GM19328 (cell line): ENCODE measurements at regions not wholly inside any gene's neighbourhood (a gene's known extent, or its start where the extent isn't known, plus 50 kb on each side); places are given as distances from the start of the nearest gene placed in this dataset.

ENCODE experiments used
- ATAC-seq: cut with Tn5 transposase; IDR thresholded peaks from one replicate; pipeline ENCODE4 v1.9.1; 2021; ENCODE audit warnings: mild to moderate bottlenecking, moderate library complexity; ENCODE audit not compliant: unreplicated experiment

- no peak for ATAC-seq
Measured at GRCh38 chr9:107198718-107199117, 84.4 kb upstream of the RAD23B start.

DNA sequence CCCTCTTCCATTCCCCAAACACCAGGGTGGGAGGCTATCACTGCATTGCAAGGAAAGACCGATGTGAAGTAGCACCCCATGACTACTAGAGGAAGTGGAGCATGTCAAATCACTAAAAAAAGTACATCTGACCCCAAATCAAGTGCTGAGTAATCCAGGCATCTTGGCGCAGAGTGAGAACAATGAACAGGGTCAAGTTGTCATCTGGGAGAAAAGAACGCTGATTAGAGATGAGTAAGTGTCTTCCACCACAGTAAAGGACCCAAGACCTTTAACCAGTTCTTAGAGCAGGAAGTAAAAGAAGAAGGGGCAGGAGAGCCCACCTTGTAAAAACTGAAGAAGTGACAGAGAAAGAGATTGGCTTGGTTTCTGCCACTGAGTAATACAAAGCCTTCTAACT, 75.0 kb upstream of the RAD23B start:
- no peak for ATAC-seq

DNA sequence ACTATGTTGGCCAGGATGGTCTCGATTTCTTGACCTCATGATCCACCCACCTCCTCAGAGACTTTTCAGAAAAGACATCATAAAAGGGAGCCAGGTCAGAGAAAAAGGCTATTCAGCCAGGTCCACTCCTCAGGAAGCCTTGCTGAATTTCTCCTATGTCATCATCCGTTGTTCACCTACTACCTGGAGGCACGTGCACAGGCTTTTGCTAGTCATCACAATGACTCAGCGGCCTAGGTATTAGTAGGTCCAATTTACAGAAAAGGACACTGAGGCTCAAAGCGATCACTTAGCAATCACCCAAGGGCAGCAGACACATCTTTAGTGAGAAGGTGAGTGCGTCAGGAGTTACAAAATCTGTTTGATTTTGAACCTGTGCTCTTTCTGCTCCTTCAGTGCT, 72.3 kb upstream of the RAD23B start:
- ATAC-seq = no peak

GRCh38 chr9:107211284-107211923, 71.7 kb upstream of the RAD23B start:
- ATAC-seq = no peak

DNA sequence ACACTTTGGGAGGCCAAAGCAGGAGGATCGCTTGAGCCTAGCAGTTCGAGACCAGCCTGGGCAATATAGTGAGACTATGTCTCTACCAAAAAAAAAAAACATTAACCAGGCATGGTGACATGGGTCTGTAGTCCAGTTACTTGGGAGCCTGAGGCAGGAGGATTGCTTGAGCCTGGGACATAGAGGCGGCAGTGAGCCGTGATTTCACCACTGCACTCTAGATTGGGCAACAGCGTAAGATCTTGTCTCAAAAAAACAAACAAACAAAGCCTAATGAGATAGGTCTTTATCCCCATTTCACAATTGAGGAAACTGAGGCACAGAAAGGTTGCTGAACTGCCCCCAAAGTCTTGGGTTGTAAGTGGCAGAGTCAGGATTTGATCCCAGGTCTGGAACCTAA, 70.5 kb upstream of the RAD23B start:
- ATAC-seq = no peak

GRCh38 chr9:107213080-107213479, 70.0 kb upstream of the RAD23B start:
- no peak for ATAC-seq

DNA sequence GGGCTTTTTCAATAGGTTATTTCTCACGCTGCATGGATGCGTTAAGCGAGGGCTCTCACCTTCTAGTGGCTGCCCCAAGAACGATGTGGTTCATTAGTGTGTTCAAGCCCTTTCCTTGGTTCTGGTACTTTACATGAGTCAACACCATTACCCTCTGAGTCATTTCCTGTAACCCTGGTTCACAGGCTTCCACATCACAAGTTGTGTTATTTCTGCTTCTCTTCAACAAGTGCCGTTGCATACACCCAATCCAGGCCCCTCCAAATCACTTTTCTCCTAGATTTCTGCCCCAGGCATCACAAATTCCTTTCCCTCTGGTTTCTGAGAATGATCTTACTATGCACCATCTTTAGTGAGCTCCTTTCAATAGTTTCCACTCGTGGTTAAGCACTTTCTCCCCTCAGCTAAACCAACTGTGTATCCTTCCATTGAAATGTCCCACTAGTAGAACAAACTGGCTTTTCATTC, 69.5 kb upstream of the RAD23B start:
- ATAC-seq = peak; percentile 80

GRCh38 chr9:107214381-107214780, 68.7 kb upstream of the RAD23B start:
- no peak for ATAC-seq

- ATAC-seq = no peak
Measured at GRCh38 chr9:107214915-107215314, 68.2 kb upstream of the RAD23B start.

DNA sequence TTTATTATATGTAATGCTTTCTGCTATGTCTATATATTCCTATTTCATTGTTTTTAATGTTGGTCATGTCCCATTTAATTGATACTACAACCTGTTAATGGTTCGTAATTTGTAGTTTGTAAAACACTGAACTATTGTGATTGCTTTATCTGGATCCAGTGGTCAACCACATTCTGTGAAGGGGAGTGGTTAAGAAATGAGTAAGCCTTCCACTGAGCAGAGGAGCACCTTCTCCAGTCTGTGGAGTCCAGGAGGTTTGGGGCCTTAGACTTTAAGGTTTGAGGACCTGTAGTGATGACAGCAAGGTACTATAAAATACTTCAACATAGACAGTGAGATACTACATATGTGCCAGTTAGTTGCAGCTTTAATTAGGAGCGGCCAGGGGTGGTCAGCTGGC, 67.7 kb upstream of the RAD23B start:
- no peak for ATAC-seq

GRCh38 chr9:107216329-107216728, 66.8 kb upstream of the RAD23B start:
- no peak for ATAC-seq

DNA sequence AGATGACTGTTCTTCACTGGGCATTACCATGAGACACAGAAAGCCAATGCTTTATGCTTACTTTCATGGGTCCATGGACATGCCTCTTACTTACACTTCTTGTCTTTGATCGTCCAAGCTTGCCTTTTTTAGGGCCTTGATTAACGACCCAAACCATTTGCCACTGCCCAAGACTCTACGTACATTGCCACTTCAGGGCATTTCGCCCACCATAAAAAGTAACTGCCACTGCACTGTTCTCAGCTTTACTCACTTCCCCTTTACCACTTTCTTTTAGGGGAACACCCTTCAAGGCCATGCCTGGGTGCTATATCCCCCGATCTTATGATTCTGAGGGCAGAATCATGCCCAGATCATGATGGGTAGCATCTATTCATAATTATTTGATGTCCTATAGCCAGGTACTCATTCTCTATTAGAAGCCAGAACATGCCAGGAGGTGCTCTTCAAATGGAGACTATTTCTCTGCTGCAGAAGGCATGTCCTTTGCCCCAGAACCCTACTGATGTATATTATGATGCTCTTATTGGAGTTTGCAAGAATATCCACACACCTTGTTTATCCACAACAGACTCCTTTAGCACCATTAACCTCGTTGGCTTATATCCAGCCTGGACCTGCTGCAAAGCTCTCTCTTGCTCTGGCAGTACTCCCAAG, 64.1 kb upstream of the RAD23B start:
- ATAC-seq = peak; percentile 59

GRCh38 chr9:107219486-107220077, 63.5 kb upstream of the RAD23B start:
- ATAC-seq = peak; percentile 19

- ATAC-seq = no peak
Measured at GRCh38 chr9:107221321-107221720, 61.8 kb upstream of the RAD23B start.

DNA sequence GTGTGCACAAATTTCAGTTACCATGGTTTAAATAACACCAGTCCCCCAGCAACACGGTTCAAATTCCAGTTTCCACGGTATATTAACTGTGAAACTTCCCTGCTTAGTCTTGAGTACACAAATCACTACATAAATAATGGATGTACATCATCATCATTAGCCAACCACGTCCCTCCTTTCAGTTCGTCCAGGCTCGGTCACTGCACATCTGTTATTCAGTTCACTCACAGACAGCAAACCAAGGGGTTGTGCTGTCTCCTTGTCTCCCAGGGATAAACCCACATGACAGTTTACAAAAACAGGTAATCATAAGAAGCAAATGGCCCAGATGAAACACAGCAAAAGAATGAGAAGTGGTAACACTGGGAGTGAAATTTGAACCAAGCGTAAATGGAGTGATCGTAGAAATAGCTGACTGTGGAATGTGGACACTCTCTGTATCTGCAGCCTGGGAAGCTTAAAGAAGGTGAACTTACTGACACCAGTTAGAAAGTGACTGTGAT, 61.0 kb upstream of the RAD23B start:
- ATAC-seq = no peak

- no peak for ATAC-seq
Measured at GRCh38 chr9:107223381-107223780, 59.7 kb upstream of the RAD23B start.

GRCh38 chr9:107224252-107224651, 58.8 kb upstream of the RAD23B start:
- ATAC-seq = no peak

DNA sequence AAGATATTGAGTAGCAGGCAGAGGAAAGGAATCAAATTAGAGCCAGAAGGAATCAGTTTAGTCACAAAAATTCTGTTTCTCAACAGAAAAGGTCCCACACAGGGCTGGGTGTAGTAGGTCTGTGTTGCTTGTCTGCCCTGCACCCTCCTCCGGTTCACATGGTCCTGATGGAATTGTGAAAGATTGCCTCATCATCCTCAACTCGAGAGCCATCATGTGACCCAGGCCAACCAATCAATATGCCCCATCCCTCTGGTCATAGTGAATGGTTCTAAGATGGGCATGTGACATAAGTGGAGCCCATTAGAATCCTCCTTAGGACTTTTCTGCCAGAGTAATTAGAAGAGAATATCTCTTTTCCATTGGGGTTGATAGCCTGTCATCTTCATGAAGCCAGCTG, 56.7 kb upstream of the RAD23B start:
- no peak for ATAC-seq

GRCh38 chr9:107227774-107228173, 55.3 kb upstream of the RAD23B start:
- ATAC-seq = no peak

DNA sequence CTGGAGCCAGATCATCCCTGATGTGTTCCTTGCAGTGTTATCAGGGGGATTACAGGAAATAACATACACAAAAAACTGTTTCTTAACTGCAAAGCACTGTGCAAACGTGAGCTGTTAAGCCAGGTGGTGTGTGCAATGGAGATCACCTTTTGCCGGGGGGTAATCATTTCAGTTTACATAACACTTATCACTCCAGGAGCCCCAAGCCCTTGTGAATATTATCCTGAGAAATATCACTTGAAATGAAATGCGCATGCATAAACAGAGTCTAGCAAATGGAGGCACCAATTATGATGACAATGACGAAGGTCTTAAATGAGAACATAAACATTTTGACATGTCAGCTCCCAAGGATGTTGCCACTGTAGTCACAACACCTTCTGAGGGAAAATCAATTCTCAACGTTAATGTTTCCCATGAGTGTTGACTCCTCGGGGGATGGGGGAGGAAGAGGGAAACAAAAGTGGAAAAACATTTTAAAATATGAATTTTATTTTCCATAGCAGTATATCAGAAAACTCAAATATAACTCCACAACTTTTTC, 54.5 kb upstream of the RAD23B start:
- ATAC-seq = no peak

- no peak for ATAC-seq
Measured at GRCh38 chr9:107229241-107229741, 53.8 kb upstream of the RAD23B start.
